Thoracic aorta (tissue), 2 donors: ENCODE measurements at regions not wholly inside any gene's neighbourhood (a gene's known extent, or its start where the extent isn't known, plus 50 kb on each side); places are given as distances from the start of the nearest gene placed in this dataset.

ENCODE experiments used
- ATAC-seq: fragments of 150-250 bp; one replicate; pipeline ENCODE4 v1.8.0; 2017; ENCODE audit warnings: low read depth; ENCODE audit not compliant: insufficient number of reproducible peaks, low FRiP score
- DNase-seq: peaks from one replicate; pipeline ENCODE4 v3.0.0-alpha.2; 2020; ENCODE audit warnings: low spot score
- H3K27ac ChIP-seq, 2 donors: fragments of 200-600 bp; sonication (generic); 1 replicate in 1 of 2; 2 replicates in 1 of 2; pipeline ENCODE4 v1.5.1; 2016; ENCODE audit warnings: mild to moderate bottlenecking in 2 of 2, moderate library complexity in 2 of 2
- H3K27me3 ChIP-seq: fragments of 200-600 bp; sonication (generic); replicated peaks from 2 replicates; pipeline ENCODE4 v1.6.0; 2016; ENCODE audit warnings: mild to moderate bottlenecking; ENCODE audit not compliant: insufficient read depth
- H3K36me3 ChIP-seq: fragments of 200-600 bp; sonication (generic); one replicate; pipeline ENCODE4 v1.5.1; 2016
- H3K4me1 ChIP-seq, 2 donors: fragments of 200-600 bp; sonication (generic); 1 replicate in 1 of 2; 2 replicates in 1 of 2; pipeline versions ENCODE4 v1.5.1 to v1.6.0; 2016; ENCODE audit warnings: low read depth in 2 of 2, mild to moderate bottlenecking in 1 of 2; ENCODE audit not compliant: control insufficient read depth in 1 of 2
- H3K4me3 ChIP-seq: fragments of 200-600 bp; sonication (generic); 2 replicates; pipeline ENCODE4 v1.5.1; 2016; ENCODE audit warnings: mild to moderate bottlenecking
- H3K9me3 ChIP-seq: fragments of 200-600 bp; sonication (generic); 2 replicates; pipeline ENCODE4 v1.5.1; 2016
- CTCF ChIP-seq: fragments of 200-600 bp; sonication (generic); IDR thresholded peaks from one replicate; pipeline ENCODE4 v1.5.1; 2019; ENCODE audit warnings: antibody characterized with exemption

DNA sequence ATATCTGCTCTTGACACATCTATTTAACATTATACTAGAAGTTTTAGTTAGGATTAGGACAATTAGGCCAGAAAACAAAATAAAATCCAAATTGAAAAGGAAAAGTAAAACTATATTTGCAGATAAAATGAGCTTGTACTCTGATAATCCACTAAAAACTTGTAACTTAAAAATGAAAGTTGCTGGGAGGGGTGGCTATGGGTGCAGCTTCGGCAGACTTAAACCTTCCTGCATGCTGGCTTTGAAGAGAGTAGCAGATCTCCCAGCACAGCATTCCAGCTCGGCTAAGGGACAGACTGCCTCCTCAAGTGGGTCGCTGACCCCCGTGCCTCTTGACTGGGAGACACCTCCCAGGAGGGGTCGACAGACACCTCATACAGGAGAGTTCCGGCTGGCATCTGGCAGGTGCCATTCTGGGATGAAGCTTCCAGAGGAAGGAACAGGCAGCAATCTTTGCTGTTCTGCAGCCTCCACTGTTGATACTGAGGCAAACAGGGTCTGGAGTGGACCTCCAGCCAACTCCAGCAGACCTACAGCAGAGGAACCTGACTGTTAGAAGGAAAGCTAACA is 2379.9 kb downstream of the ARAP2 start:
- no peak for ATAC-seq

DNA sequence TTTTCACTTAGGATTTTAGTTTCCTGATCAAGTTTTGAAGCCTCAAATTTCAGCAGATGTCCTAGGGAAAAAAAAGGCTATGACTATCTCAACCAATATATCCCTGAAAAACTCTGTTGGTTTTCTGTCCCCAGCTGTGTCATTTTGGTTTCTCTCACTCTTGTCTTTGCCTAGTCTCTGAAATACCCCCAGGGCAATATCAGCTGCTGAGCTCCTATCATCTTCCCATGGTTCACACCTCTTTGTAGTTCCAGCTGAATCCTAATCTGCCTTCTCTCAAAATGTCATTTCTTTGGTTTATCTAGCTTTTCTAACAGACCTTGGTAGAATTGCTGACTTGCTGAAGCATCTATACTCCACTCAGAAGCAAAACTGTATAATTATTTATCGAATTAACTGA is 2370.5 kb downstream of the ARAP2 start:
- H3K9me3 ChIP-seq = no peaks in the 10 kb centered on the region
- no peak overlapping the region for H3K4me3 ChIP-seq
- no peak for ATAC-seq
- no peaks in the 10 kb centered on the region for H3K36me3 ChIP-seq
- no peak overlapping the region for H3K27ac ChIP-seq
- TF ChIP-seq CTCF = no peak
- no peaks in the 10 kb centered on the region for H3K4me1 ChIP-seq
- H3K27me3 ChIP-seq = no peaks in the 10 kb centered on the region
- no peak for DNase-seq

More for the DNA sequence above, 2379.9 kb downstream of the ARAP2 start:
- H3K27me3 ChIP-seq = no peaks in the 10 kb centered on the region
- no peak overlapping the region for H3K27ac ChIP-seq
- H3K9me3 ChIP-seq = no peaks in the 10 kb centered on the region
- no peak overlapping the region for H3K4me3 ChIP-seq
- no peaks in the 10 kb centered on the region for H3K36me3 ChIP-seq
- no peak for DNase-seq
- H3K4me1 ChIP-seq = no peaks in the 10 kb centered on the region
- TF ChIP-seq CTCF = no peak

DNA sequence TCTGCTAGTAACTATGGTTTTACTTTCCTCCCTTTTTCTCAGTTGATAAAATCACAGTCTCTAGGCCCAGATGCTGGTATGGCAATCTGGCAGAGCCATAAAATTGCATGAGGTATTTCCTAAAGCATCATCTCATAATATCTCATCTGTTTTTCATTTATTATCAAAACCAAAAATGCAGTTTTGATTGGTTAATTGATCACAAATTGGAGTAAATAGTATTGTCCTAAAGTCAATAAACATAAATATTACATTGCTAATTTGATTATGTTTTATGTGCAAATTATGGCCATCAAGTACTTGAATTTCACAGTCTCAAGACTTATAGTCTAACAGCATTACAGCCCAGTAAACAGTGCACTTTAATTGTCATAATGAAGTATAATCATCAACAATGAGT is 2365.6 kb downstream of the ARAP2 start:
- ATAC-seq = no peak
- no peak overlapping the region for H3K4me3 ChIP-seq
- no peaks in the 10 kb centered on the region for H3K27me3 ChIP-seq
- no peak for DNase-seq
- H3K36me3 ChIP-seq = no peaks in the 10 kb centered on the region
- TF ChIP-seq CTCF = no peak
- H3K4me1 ChIP-seq = no peaks in the 10 kb centered on the region
- no peak overlapping the region for H3K27ac ChIP-seq
- H3K9me3 ChIP-seq = no peaks in the 10 kb centered on the region

DNA sequence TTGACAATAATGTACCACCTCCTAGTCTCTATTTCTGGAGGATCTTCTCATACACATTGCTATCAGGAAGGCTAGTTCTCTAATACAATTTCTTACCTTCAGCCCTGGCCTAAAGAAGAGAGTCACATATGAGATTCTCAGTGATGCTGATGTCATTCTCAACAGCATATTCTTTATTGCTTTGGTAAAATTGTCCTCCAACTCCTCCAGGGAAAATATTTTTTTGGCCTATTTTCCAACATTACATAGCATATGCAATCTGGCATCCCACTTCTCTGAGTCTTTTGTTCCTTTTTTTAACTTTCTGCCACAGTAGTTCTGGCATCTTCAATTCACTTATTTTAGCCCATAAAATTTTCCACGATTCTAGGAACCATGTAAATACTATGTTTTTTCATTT is 2363.1 kb downstream of the ARAP2 start:
- Histone ChIP-seq H3K27ac (no peak overlapping the region), H3K4me3 (no peak overlapping the region), H3K4me1 (no peaks in the 10 kb centered on the region), H3K36me3 (no peaks in the 10 kb centered on the region), H3K27me3 (no peaks in the 10 kb centered on the region), H3K9me3 (no peaks in the 10 kb centered on the region)
- ATAC-seq (no peak), DNase-seq (no peak)
- no peak for TF ChIP-seq CTCF

DNA sequence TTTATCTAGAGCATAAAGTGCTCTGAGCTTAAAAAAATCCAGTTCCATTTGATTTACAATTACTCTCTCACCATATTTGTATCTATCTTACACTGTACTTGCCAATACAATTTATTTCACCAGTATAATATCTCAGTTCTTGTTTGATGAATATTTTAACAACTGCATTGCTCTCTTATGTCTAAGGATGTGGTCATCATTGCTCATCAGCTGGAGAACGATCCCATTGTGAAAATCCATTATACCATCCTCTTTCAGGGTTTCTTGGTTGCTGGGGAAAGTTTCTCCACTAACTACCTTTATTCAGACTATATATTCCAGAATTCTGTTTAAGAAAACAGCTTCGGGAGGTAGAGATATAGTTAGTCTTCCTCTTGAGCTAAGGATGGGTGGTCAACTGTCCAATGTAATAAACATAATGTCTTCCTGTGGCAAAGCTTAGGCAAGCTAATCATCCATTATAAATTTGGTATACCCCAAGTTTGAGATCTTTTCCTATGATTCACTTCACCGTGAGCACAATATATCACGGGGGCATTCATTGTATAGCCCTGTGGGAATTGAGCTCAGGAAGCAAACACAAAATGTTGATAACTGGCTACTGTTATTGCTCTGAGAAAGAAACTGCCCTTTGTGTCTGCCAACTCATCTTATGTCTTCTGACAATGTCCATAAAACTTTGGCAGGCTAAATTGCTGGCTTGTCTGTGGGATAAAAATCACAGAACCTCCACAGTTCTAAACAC is 2361.9 kb downstream of the ARAP2 start:
- H3K4me1 ChIP-seq = no peaks in the 10 kb centered on the region
- H3K9me3 ChIP-seq = no peaks in the 10 kb centered on the region
- DNase-seq (no peak), ATAC-seq (no peak)
- no peak overlapping the region for H3K27ac ChIP-seq
- no peaks in the 10 kb centered on the region for H3K27me3 ChIP-seq
- H3K4me3 ChIP-seq = no peak overlapping the region
- TF ChIP-seq CTCF = no peak
- no peaks in the 10 kb centered on the region for H3K36me3 ChIP-seq
